Nephron progenitor cell (in vitro differentiated cells): ENCODE measurements at regions not wholly inside any gene's neighbourhood (a gene's known extent, or its start where the extent isn't known, plus 50 kb on each side); places are given as distances from the start of the nearest gene placed in this dataset.

Experiments used
- DNase-seq: peaks from one replicate; pipeline ENCODE4 v3.0.0; 2021
- H3K27ac Mint-ChIP-seq: 2 replicates; pipeline ENCODE4 v1.8.0; 2021; ENCODE audit warnings: mild to moderate bottlenecking, moderate library complexity, mixed read lengths
- H3K27me3 Mint-ChIP-seq: 2 replicates; pipeline ENCODE4 v1.8.0; 2021; ENCODE audit warnings: mild to moderate bottlenecking, low read depth, mixed read lengths; ENCODE audit not compliant: poor library complexity
- H3K36me3 Mint-ChIP-seq: 2 replicates; pipeline ENCODE4 v1.8.0; 2021; ENCODE audit warnings: low read depth, mixed read lengths
- H3K4me1 Mint-ChIP-seq: 2 replicates; pipeline ENCODE4 v1.8.0; 2021; ENCODE audit warnings: mixed read lengths
- H3K4me3 Mint-ChIP-seq: 2 replicates; pipeline ENCODE4 v1.8.0; 2021; ENCODE audit warnings: mild to moderate bottlenecking, moderate library complexity, mixed read lengths
- H3K9me3 Mint-ChIP-seq: 2 replicates; pipeline ENCODE4 v1.8.0; 2021; ENCODE audit warnings: mild to moderate bottlenecking, moderate library complexity, mixed read lengths
- TF ChIP-seq, protein P1 (sequence below): fragments of 200-600 bp; sonication (generic); IDR thresholded peaks from 2 replicates; pipeline ENCODE4 v1.5.0; 2021; ENCODE audit warnings: antibody characterized with exemption

GRCh38 chr10:62972103-62972502 is 155.9 kb upstream of the EGR2 start:
- Mint-ChIP-seq H3K27me3 (no peaks in the 10 kb centered on the region), H3K9me3 (peaks cover 25% of the 10 kb centered on the region), H3K27ac (no peak overlapping the region), H3K4me3 (no peak overlapping the region), H3K4me1 (no peaks in the 10 kb centered on the region), H3K36me3 (peaks cover 9% of the 10 kb centered on the region)
- TF ChIP-seq, protein P1, sequence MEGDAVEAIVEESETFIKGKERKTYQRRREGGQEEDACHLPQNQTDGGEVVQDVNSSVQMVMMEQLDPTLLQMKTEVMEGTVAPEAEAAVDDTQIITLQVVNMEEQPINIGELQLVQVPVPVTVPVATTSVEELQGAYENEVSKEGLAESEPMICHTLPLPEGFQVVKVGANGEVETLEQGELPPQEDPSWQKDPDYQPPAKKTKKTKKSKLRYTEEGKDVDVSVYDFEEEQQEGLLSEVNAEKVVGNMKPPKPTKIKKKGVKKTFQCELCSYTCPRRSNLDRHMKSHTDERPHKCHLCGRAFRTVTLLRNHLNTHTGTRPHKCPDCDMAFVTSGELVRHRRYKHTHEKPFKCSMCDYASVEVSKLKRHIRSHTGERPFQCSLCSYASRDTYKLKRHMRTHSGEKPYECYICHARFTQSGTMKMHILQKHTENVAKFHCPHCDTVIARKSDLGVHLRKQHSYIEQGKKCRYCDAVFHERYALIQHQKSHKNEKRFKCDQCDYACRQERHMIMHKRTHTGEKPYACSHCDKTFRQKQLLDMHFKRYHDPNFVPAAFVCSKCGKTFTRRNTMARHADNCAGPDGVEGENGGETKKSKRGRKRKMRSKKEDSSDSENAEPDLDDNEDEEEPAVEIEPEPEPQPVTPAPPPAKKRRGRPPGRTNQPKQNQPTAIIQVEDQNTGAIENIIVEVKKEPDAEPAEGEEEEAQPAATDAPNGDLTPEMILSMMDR: no peak
- DNase-seq: no peak

GRCh38 chr10:62964026-62964425 is 147.9 kb upstream of the EGR2 start:
- H3K27me3 Mint-ChIP-seq: no peaks in the 10 kb centered on the region
- no peak for DNase-seq
- H3K4me3 Mint-ChIP-seq: no peak overlapping the region
- H3K4me1 Mint-ChIP-seq: peaks cover 9% of the 10 kb centered on the region
- TF ChIP-seq, protein P1: no peak
- no peaks in the 10 kb centered on the region for H3K36me3 Mint-ChIP-seq
- H3K27ac Mint-ChIP-seq: no peak overlapping the region
- peaks cover 4% of the 10 kb centered on the region for H3K9me3 Mint-ChIP-seq

- peaks cover 4% of the 10 kb centered on the region for H3K9me3 Mint-ChIP-seq
- no peaks in the 10 kb centered on the region for H3K27me3 Mint-ChIP-seq
- H3K36me3 Mint-ChIP-seq: no peaks in the 10 kb centered on the region
- H3K27ac Mint-ChIP-seq: no peak overlapping the region
- H3K4me3 Mint-ChIP-seq: no peak overlapping the region
- TF ChIP-seq, protein P1: no peak
- peaks cover 9% of the 10 kb centered on the region for H3K4me1 Mint-ChIP-seq
- no peak for DNase-seq
Measured at GRCh38 chr10:62961951-62962523, 145.9 kb upstream of the EGR2 start.

GRCh38 chr10:62960416-62960815 is 144.2 kb upstream of the EGR2 start:
- Mint-ChIP-seq H3K4me3 (no peak overlapping the region), H3K9me3 (peaks cover 4% of the 10 kb centered on the region), H3K27me3 (no peaks in the 10 kb centered on the region), H3K4me1 (peaks cover 9% of the 10 kb centered on the region), H3K27ac (no peak overlapping the region), H3K36me3 (no peaks in the 10 kb centered on the region)
- TF ChIP-seq, protein P1: no peak
- no peak for DNase-seq

GRCh38 chr10:62959553-62959952 is 143.4 kb upstream of the EGR2 start:
- peaks cover 9% of the 10 kb centered on the region for H3K4me1 Mint-ChIP-seq
- no peaks in the 10 kb centered on the region for H3K27me3 Mint-ChIP-seq
- no peak for DNase-seq

DNA sequence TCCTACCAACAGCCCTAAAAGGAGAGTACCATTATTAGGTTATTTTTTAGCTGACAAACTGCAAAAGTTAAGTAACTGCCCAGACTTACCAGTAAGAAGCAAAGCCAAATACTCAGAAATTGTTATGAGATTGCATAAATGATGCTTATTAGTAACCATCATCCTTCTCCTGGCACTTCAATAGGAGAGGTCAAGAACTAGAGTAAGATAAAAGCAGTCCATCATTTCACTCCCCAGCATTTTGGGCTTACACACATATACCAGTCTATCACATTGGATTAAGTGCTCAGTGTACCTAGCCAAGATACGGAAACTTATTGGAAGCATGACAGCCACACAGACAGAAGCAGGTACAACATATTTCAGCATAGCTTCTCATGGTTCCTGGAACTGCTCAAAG is 142.8 kb upstream of the EGR2 start:
- no peaks in the 10 kb centered on the region for H3K27me3 Mint-ChIP-seq
- no peak for DNase-seq
- H3K4me1 Mint-ChIP-seq: peaks cover 9% of the 10 kb centered on the region

More at GRCh38 chr10:62959553-62959952, 143.4 kb upstream of the EGR2 start:
- Mint-ChIP-seq H3K36me3 (no peaks in the 10 kb centered on the region), H3K9me3 (peaks cover 4% of the 10 kb centered on the region), H3K4me3 (no peak overlapping the region), H3K27ac (no peak overlapping the region)
- TF ChIP-seq, protein P1: no peak

More for the DNA sequence above, 142.8 kb upstream of the EGR2 start:
- Mint-ChIP-seq H3K27ac (no peak overlapping the region), H3K4me3 (no peak overlapping the region), H3K36me3 (no peaks in the 10 kb centered on the region), H3K9me3 (peaks cover 1% of the 10 kb centered on the region)
- TF ChIP-seq, protein P1: no peak
